ENCODE measurements at regions not wholly inside any gene's neighbourhood (a gene's known extent, or its start where the extent isn't known, plus 50 kb on each side); places are given as distances from the start of the nearest gene placed in this dataset.

GRCh38 chr6:167424060-167424673 lies 99.3 kb downstream of the TTLL2 start (continued):
- TF ChIP-seq, protein P1, sequence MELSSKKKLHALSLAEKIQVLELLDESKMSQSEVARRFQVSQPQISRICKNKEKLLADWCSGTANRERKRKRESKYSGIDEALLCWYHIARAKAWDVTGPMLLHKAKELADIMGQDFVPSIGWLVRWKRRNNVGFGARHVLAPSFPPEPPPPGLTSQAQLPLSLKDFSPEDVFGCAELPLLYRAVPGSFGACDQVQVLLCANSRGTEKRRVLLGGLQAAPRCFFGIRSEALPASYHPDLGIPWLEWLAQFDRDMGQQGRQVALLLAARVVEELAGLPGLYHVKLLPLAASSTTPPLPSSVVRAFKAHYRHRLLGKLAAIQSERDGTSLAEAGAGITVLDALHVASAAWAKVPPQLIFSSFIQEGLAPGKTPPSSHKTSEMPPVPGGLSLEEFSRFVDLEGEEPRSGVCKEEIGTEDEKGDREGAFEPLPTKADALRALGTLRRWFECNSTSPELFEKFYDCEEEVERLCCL (CRISPR knock-in tag; IDR thresholded peaks at IDR 0.05; ENCODE audit: borderline replicate concordance), result no peak
- TF ChIP-seq PHF5A (CRISPR knock-in tag; IDR thresholded peaks at IDR 0.05; ENCODE audit: low read depth, unreplicated experiment) (no peak), ZSCAN5A (CRISPR knock-in tag; IDR thresholded peaks at IDR 0.05; ENCODE audit: borderline replicate concordance) (no peak), CEBPG (CRISPR knock-in tag; IDR thresholded peaks at IDR 0.05) (no peak; the same call in 1 of the 2 replicates), HOXA3 (CRISPR knock-in tag; IDR thresholded peaks at IDR 0.05) (peak; percentile 57), MYC (CRISPR knock-in tag; IDR thresholded peaks at IDR 0.05; ENCODE audit: borderline replicate concordance) (no peak; the same call in 1 of the 2 replicates), ELF4 (CRISPR knock-in tag; IDR thresholded peaks at IDR 0.05; ENCODE audit: borderline replicate concordance) (no peak), ELF3 (CRISPR knock-in tag; IDR thresholded peaks at IDR 0.05) (peak; percentile 39), KIAA2018 (CRISPR knock-in tag; IDR thresholded peaks at IDR 0.05; ENCODE audit: borderline replicate concordance) (no peak), NR3C1 (CRISPR knock-in tag; IDR thresholded peaks at IDR 0.05) (no peak), TBX2 (CRISPR knock-in tag; IDR thresholded peaks at IDR 0.05; ENCODE audit: borderline replicate concordance) (peak; percentile 59; the same call in 1 of the 2 replicates), ZNF639 (CRISPR knock-in tag; conservative IDR thresholded peaks at IDR 0.05) (no peak), THAP11 (CRISPR knock-in tag; IDR thresholded peaks at IDR 0.05) (peak; percentile 29; the same call in 1 of the 2 replicates)
- TF ChIP-seq, protein P2, sequence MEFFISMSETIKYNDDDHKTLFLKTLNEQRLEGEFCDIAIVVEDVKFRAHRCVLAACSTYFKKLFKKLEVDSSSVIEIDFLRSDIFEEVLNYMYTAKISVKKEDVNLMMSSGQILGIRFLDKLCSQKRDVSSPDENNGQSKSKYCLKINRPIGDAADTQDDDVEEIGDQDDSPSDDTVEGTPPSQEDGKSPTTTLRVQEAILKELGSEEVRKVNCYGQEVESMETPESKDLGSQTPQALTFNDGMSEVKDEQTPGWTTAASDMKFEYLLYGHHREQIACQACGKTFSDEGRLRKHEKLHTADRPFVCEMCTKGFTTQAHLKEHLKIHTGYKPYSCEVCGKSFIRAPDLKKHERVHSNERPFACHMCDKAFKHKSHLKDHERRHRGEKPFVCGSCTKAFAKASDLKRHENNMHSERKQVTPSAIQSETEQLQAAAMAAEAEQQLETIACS (CRISPR knock-in tag; IDR thresholded peaks at IDR 0.05), result no peak
- TF ChIP-seq, protein P3, sequence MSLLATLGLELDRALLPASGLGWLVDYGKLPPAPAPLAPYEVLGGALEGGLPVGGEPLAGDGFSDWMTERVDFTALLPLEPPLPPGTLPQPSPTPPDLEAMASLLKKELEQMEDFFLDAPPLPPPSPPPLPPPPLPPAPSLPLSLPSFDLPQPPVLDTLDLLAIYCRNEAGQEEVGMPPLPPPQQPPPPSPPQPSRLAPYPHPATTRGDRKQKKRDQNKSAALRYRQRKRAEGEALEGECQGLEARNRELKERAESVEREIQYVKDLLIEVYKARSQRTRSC (CRISPR knock-in tag; IDR thresholded peaks at IDR 0.05; ENCODE audit: low read depth), result no peak
